DMS153 treated with DMSO at 0.1 percent for 48 hours (cell line): ENCODE measurements at regions not wholly inside any gene's neighbourhood (a gene's known extent, or its start where the extent isn't known, plus 50 kb on each side); places are given as distances from the start of the nearest gene placed in this dataset.

Experiments used
- DNase-seq: peaks from one replicate; lab custom pipeline; 2025; ENCODE audit not compliant: unreplicated experiment; lab: John Stamatoyannopoulos, UW

DNA sequence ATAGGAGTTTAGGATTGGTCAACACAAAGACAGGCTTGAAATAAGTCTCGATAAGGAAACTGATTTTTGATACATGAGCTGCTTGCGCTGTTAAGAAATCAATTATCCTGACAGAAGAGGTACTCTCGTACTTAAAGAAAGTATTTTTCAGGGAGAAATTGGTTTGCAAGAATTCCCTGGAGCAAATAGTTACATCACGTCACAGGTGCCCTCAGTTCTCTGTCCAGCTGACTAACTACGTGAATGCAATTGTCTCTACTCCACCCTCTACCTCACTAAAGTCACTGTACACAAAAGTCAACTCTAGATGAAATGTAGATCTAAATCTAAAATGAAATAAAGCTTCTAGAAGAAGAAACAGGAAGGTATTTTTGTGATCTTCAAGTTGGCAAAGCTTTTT is 130.6 kb upstream of the KCNJ16 start:
- no peak for DNase-seq

DNA sequence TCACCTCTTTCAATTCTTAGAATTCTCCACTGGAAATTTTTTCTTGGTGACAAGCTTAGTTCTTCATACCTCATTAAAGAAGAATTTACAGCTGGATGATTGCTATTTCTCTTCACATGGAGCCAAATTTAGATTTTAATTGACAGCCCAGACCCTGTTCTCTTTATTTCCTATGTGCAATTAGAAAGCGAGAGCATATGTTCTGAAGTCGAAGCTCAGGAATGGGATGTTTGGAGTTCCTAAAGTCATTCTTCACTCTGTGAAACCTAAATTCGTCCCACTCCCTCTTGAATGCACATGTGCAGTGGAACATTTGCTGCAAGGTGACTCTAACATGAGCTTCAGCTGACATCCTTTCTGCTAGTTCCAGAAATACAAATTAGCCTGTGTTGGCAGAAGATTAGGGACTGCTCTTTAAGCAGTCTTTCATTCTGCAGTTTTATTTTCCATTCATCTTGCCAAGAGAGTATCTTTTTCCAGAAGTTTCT is 129.3 kb upstream of the KCNJ16 start:
- no peak for DNase-seq

DNA sequence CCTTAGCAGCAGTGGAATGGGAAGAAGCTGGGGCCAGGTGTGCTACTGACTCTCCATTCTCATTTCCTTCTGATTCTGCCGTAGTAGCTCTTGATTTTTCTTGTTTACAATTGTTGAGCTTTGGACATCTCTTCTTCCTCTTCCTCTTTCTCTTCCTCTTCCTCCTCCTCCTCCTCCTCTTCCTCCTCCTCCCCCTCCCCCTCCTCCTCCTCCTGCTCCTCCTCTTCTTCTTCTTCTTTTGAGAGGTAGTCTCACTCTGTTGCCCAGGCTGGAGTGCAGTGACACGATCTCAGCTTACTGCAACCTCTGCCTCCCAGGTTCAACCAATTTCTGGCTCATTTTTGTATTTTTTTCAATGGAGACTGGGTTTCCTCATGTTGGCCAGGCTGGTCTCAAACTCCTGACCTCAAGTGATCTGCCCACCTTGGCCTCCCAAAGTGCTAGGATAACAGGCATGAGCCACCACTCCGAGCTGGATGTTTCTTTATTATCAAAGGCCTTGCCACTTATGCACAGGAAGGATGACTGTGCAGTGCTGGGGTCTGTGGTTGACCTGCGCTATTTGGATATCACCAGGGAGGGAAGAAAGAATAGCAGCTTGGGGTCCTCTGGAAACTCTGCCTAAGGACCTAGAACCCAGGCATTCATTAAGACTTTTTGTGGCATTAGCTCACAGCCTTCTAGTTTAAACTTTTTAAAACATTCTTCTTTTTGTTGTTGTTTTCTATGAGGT is 127.8 kb upstream of the KCNJ16 start:
- DNase-seq = no peak

DNA sequence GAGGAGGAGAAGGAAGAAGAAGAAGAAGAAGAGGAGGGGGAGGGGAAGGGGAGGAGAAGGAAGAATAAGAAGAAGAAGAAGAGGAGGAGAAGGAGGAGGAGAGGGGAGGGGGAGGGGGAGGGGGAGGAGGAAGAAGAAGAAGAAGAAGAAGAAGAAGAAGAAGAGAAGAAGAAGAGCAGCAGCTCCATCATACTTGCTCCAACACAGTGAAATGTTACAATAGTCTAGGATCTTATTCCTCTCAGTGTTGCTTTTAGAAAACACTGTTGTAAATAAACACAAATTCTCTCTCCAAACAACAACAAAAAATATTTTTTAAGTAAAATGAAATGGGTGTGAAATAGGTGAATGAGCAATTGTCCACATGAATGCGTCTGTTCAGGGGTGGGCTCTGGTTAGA is 126.6 kb upstream of the KCNJ16 start:
- no peak for DNase-seq

DNA sequence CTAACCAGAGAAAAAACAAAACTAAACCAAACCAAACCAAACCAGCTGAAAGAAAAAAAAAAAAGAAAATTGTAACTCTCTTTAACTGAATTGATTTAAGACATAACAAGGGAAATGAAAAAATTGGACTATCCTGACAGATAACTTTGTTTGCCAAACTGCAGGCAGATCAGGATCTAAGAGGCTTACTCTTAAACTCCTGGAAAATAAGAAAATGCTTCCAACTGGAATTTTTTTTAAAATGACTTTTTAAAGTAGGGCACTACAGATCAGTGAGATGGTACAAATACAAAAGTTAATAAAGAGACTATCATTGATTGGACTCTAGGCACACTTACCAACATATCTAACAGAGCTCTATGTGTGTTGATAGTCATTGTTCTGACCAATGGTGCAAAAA is 125.5 kb upstream of the KCNJ16 start:
- no peak for DNase-seq

DNA sequence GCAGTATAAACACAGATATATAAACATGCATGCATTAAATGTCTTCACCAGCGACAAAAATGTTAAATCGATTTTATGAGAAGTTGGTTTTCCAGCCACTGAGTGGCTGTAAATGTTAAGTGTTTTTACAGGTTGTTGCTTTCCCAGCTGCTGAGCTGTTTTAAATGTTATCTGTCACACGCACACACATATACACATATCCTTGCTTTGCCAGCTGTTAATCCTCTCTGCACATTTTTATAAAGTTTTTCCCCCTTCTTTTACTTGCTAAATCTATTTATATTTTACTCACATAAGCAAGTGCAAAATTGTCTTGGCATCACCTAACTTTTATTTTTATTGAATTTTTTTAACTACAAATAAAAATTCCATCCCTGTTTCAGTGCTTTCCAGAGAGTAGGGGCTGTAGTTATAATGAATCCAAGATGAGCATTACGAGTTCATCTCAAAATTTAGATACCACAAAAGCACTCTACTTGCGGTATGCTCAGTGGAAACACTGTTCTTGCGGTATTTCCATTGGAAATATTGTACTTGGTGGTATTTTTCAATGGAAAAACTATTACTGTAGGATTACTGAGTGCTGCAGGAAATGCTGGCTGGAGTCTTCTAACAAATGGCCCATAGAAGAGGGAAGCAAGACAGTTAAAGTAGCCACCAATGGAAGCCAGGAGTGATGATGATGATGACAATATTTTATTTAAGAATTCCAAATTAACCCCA is 124.9 kb upstream of the KCNJ16 start:
- no peak for DNase-seq

DNA sequence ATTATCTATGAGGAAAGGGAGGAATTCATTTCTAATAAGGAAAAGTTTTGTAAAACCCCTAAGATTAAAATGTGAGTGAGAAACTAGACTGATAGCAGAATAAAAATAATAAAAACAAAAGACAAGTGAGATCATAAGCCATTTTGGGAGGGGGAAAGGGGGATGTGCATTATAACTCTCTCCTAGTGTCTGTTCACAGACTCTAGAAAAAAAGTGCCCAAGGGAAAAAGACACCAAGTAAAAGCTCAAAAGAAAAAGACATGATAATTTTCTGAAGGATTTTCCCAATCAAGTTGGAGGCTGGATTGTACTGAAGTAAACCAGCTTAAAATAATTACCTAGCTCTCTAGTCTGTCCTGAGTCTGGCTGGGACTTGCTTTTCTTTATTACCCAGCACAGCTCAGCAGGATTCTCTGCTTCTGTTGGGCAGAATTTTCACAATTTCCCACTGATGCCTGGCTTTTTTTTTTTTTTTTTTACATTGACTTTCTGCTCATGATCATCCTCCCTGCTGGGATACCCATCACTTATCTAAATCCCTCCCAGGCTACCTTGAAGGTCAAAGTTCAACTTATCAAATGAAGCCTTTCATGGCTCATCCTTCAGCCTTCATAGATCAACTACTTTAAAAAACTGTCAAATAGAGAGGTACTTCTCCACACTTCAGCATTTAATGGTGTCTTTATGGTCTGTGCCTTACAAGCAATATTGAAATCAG is 124.2 kb upstream of the KCNJ16 start:
- DNase-seq = no peak

DNA sequence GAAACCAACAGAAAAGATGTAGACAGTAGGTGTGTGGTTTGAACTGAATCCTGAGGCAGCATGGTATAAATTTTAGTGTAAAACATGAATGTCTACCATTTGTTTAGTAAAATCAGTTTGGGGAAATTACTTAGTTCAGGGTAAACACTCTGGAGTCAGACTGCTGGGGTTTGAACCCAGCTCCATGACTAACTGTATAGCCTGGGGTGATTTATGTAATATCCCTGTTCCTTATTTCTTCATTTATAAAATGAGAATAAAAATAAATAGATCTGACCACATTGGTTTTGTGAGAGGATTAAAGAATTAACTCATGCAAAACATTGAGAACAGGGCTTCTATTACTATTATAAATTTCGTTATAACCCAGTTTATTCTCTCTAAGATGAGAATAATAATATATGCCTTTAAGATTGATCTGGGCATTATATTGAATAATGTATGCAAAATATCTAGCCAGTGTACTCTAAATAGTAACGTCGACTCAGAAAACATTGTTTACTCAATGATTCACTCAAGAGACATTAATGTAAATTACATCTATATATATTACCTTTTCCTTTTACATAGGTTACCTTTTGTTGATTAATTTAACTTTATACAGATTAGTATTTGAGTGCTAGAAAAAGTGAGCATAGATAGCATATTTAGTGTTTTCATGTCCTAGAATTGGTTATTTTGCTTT is 120.6 kb upstream of the KCNJ16 start:
- no peak for DNase-seq

DNA sequence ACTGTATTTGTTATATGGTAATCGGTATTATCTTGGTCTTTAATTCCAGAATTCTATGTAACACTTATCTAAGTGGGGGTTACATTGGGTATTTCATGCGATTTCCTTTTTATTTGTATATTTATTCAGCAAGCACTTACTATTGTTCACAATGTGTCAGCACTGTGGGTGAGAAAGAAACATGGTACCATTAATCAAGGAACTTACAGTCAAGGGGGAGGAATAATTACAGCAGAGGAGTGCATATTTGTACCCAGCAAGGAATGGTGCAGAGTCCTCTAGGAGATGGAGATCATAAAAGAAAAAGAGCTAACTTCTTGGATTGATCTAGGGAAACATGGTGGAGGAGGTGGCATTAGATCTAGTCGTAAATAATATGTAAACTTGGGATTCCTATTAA is 117.0 kb upstream of the KCNJ16 start:
- DNase-seq = no peak

DNA sequence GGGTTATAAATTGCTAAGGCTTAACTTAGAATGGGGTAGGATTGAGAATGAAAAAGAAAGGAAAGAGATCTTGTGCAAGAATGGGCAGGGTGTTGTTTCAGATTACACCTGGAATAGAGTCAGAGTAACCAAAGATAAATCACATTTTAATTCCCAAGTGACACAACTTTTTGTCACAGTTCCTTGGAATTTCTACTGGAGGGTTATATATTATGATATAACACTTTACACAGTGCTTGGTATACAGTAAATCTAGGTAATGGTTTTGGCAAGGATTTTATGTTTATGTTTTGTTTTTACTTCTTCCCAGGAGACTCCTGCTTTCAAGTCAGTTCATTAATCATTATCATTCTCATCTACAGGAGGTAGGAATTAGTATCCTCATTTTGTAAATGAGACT is 115.7 kb upstream of the KCNJ16 start:
- no peak for DNase-seq

DNA sequence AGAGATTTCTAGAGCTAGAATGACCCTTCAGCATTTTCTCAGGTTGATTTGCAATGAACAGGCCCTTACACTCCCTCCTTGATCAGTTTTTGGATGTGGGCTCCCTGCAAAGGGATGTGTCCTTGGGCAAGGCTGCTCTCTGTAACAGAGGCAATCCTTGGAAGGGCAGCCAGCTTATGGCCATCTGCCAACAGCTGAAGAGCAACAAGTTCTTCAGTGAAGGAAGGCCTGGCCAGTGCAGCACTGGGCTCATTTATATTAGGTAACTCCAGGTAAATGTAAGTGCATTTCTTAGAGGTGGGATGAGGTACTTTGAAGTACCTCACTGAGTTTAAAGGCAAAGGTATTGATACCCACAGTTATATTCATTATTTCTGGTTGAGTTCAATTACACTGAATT is 114.3 kb upstream of the KCNJ16 start:
- no peak for DNase-seq

DNA sequence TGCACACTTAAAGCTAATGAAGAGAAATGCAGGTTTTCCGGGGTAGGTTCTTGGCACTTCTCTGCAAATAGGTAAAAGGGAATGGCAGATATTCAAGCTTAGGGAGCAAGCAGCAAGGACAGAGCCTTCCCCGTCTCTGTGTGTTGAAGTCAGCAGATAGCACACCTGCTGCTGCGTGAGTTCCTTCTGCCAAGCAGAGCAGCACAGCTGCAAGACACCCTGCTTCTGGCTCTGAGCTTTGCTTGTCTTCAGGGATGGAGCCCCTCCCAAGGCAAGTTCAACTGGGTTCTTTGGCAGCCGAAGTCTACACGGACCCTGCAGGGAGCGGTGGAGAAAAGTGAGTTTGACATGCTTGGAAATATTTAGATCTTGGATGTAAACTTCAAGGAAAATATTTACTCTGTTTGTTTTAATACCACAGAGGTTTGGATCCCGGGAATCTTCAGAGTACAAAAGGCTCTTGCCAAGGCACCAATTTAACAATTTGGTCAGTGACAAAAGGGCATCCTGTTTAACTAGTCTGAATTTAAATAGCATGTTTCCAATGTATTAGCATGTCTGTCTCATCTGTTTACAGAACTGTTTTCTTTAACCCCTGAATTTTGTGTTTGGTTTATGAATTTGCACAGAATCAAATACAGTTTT is 113.4 kb upstream of the KCNJ16 start:
- DNase-seq = no peak

DNA sequence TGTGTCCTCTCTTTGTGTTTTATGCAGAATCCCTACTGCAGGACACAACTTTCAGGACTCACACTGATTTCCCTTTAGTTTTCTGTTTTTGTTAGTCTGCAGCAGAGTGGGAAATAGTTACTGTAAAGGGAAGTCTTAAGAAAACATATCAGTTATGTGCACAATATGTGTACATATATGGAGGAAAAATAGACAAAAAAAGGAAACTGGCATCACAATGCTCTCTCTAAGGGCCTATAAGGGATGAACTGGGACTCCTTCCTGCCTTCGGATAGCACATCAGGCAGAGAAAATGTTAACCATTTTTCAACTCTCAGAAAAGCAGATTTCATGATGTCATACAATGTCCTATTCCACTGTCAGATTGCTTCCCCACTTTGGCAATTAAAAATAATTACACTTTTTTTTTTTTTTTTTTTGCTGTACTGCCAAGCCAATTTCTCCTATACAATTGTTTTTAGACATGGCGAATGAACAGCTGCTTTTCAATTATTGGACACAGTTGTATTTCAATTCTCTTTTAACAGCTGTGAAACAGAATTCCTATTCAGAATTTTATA is 112.5 kb upstream of the KCNJ16 start:
- no peak for DNase-seq

DNA sequence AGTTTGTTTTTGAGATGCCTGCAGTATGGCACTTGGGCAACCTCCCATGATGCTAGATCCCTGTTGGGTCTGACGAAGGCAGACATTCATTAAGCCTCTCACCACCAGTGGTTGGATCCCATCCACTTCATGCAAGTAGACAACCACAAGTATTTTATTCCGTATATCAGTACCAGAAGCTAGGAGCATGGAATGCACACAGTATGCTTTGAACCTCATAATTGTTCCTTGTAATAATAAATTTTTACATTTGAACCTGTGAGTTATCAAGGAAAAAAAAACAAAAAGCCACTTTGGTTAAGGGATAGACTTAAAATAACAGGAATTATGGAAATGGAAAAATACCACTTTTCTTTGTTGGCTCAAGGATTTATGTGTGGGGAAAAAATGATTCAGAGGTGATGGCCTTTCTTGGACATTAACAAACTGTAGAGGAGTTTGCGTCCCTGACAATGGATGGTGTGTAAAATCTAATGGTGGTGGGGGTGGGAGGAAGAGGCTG is 107.1 kb upstream of the KCNJ16 start:
- no peak for DNase-seq

DNA sequence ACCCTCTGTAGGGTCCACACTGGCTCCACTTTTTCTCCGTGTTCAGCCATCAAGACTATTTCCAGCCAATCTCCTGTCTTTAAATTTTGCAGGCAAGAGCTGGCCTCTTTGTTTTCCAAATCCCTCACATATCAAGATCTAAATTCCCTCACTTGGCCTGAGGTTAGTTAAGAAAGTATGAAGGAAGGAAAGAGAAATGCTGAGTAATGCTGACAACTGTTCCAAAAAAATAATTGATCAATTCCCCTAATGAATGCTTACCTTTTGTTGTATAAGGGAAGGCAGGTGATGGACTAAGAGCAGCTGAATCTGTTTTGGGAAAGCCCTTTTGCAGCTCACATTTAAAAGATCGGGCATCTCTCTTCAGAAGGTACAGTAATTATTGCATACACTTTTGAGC is 105.1 kb upstream of the KCNJ16 start:
- DNase-seq = no peak

DNA sequence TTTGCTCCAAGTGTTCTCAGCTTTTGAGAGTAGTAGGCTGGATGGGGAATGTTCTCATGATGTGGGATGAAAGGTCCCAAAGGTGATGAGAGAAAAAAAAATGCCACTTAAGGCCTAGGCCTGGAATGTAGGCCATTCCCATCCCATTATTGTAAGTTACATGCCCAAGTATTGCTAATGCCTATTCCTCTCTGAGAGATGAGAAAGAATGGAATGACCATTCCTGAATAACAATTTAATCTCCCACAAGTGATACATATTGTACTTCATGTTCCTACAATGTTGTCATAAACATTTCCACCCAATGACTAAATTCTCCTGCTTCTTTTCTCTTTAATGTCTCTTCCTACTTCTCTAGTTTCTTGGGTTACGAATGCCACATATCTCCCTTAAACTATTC is 102.8 kb upstream of the KCNJ16 start:
- DNase-seq = no peak

DNA sequence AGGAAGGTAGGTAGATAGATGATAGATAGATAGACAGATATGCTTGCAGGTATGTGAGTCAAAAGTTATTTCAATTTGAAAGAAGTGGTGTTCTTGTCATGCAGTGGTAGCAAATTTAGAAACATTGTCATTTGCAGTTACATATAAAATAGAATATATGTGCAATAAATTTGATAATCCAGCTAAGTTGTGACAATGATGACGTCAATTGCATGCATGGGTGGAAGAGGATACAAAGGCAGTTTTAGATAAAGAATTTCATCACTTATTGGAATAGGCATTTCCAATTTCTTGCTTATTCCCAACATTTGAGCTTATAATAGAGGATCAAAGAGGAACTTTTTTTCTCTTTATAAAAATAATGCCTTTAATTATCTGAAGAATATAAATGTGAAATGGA is 99.2 kb upstream of the KCNJ16 start:
- no peak for DNase-seq

DNA sequence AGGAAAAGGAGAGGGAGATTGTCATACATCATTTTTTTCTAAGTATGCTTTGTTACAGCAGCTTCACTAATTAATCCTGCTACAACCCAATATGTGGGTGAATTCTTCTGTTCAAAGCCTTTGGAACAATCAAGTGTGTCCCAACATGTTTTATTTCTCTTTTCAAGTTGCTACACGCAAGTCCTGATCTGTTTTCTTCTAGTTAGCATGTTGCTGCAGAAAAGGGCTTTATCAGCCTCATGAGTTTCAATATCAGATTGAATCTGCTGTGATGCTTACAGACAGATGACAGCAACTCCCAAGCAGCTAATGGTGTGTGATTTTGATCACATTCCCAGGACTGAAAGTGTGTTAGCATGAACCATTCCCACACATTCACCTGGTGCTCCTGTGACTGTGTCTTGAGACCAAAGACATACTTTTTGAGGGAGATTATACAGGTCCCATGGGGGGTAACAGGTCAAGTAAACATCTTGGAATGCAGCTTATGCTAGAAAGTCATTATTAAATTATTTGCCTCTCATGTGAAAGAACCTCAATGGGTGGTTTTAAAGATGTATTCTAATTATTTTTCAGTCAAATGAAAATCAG is 96.9 kb upstream of the KCNJ16 start:
- no peak for DNase-seq

DNA sequence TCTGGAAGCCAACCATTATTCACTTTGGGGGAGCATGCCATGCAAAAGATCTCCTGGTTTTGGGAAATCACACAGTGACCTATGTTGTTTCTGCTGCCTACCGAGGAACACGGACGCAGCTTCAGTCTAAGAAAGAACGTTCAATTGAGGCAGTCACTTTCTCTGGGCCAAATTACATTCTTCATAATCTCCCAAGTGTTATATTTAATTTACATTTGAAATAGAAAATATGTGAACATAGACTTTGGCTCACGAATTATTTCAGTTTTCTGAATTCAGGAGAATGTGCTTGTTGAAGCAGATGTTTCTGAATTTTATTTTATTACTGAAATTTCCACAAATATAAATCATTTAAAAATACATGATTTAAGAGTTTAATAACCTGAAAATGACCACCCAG is 93.6 kb upstream of the KCNJ16 start:
- no peak for DNase-seq

DNA sequence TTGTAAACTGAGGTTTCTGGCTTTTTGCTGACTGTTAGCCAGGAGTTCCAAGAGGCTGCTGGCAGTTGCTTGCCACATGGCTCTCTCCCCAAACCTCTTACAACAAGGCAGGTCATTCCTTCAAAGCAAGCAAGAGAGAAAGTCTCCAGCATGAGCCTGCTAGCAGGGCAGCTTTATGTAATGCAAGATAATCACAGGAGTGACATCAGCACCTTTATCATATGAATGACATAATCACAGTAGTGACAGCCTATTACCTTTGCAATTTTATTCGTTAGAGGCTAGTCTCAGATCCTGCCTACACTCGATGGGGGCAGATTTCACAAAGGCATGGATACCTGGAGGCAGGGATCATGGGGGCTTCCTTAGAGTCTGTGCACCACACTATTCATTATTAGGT is 79.5 kb upstream of the KCNJ16 start:
- DNase-seq = no peak
